IMR-90 (cell line): ENCODE measurements at regions not wholly inside any gene's neighbourhood (a gene's known extent, or its start where the extent isn't known, plus 50 kb on each side); places are given as distances from the start of the nearest gene placed in this dataset.

Experiments
- ATAC-seq: fragments of 200-7000 bp; cut with Tn5 transposase; 2 replicates; pipeline ENCODE4 v1.9.1; 2020; ENCODE audit warnings: low read depth, mild to moderate bottlenecking, moderate library complexity
- BruUV-seq: library from RNA; stranded (reverse); fragments of 400-500 nt; replicated peaks from 2 replicates; lab custom pipeline; 2021; lab: Mats Ljungman, UMichigan
- CTCF ChIA-PET: fragments of 300-600 bp; formaldehyde crosslinking; extraction: SDS; loops from one replicate; lab custom pipeline; 2021; ENCODE audit warnings: antibody characterized with exemption; lab: Yijun Ruan, JAX
- POLR2A ChIA-PET: fragments of 300-600 bp; sonication (Branson Sonifier 250); formaldehyde crosslinking; loops from one replicate; lab custom pipeline; 2022; ENCODE audit warnings: antibody characterized with exemption; ENCODE audit not compliant: unreplicated experiment; lab: Charles Lee
- DNase-seq: peaks from one replicate; pipeline ENCODE4 v3.0.0; 2013
- H2AFZ ChIP-seq: replicated peaks from 2 replicates; pipeline ENCODE3; 2013; ENCODE audit warnings: low read length, mild to moderate bottlenecking; ENCODE audit not compliant: poor library complexity
- H2AK5ac ChIP-seq: 2 replicates; pipeline ENCODE4 v1.6.1; 2013; ENCODE audit warnings: low read depth, low read length, inconsistent platforms
- H2AK9ac ChIP-seq: replicated peaks from 2 replicates; pipeline ENCODE3; 2013; ENCODE audit warnings: mild to moderate bottlenecking, low read depth, low read length, moderate library complexity; ENCODE audit not compliant: poor library complexity
- H2BK120ac ChIP-seq: 2 replicates; pipeline ENCODE4 v1.6.1; 2013; ENCODE audit warnings: low read depth, low read length, inconsistent platforms
- H2BK15ac ChIP-seq: 3 replicates; pipeline ENCODE4 v1.6.1; 2013; ENCODE audit warnings: low read depth, low read length, inconsistent platforms
- H2BK20ac ChIP-seq: 2 replicates; pipeline ENCODE4 v1.6.1; 2013; ENCODE audit warnings: low read depth, mild to moderate bottlenecking, inconsistent platforms, low read length, moderate library complexity
- H2BK5ac ChIP-seq: 2 replicates; pipeline ENCODE4 v1.6.1; 2013; ENCODE audit warnings: mild to moderate bottlenecking, low read depth, low read length, inconsistent platforms; ENCODE audit not compliant: poor library complexity, severe bottlenecking
- H3K14ac ChIP-seq: replicated peaks from 2 replicates; pipeline ENCODE4 v1.6.1; 2013; ENCODE audit warnings: low read depth, low read length, inconsistent platforms
- H3K18ac ChIP-seq: 2 replicates; pipeline ENCODE4 v1.6.1; 2013; ENCODE audit warnings: low read depth, low read length, control low read depth
- H3K23ac ChIP-seq: 2 replicates; pipeline ENCODE4 v1.6.1; 2013; ENCODE audit warnings: low read depth, low read length, inconsistent platforms
- H3K27ac ChIP-seq: 2 replicates; pipeline ENCODE4 v1.5.1; 2013; ENCODE audit warnings: mild to moderate bottlenecking, control low read depth, low read length; ENCODE audit not compliant: insufficient read depth
- H3K27me3 ChIP-seq: 2 replicates; pipeline ENCODE4 v1.6.1; 2013; ENCODE audit warnings: low read length; ENCODE audit not compliant: control insufficient read depth, insufficient read depth
- H3K36me3 ChIP-seq: 2 replicates; pipeline ENCODE4 v1.6.1; 2013; ENCODE audit warnings: low read length, mixed read lengths; ENCODE audit not compliant: control insufficient read depth, insufficient read depth
- H3K4ac ChIP-seq: 2 replicates; pipeline ENCODE4 v1.6.1; 2013; ENCODE audit warnings: low read depth, low read length, inconsistent platforms
- H3K4me1 ChIP-seq: 2 replicates; pipeline ENCODE4 v1.6.1; 2013; ENCODE audit warnings: low read length, mixed read lengths; ENCODE audit not compliant: control insufficient read depth, insufficient read depth
- H3K4me2 ChIP-seq: 2 replicates; pipeline ENCODE4 v1.6.1; 2013; ENCODE audit warnings: low read depth, mild to moderate bottlenecking, control low read depth, low read length, moderate library complexity
- H3K4me3 ChIP-seq: 2 replicates; pipeline ENCODE4 v1.5.1; 2013; ENCODE audit warnings: low read depth, mild to moderate bottlenecking, control low read depth, low read length, moderate library complexity; ENCODE audit not compliant: insufficient read depth
- H3K56ac ChIP-seq: 2 replicates; pipeline ENCODE4 v1.6.1; 2013; ENCODE audit warnings: low read length, inconsistent platforms; ENCODE audit not compliant: insufficient read depth; ENCODE audit errors: extremely low read depth
- H3K79me1 ChIP-seq, 2 experiments: 2 replicates each; pipeline ENCODE4 v1.6.1; 2013; ENCODE audit warnings: low read length in 2 of 2, inconsistent platforms in 1 of 2, low read depth in 1 of 2
- H3K9ac ChIP-seq: 2 replicates; pipeline ENCODE4 v1.6.1; 2013; ENCODE audit warnings: low read depth, low read length, control low read depth
- H3K9me1 ChIP-seq: 2 replicates; pipeline ENCODE4 v1.6.1; 2013; ENCODE audit warnings: low read length, inconsistent platforms; ENCODE audit not compliant: insufficient read depth
- H3K9me3 ChIP-seq: 2 replicates; pipeline ENCODE4 v1.6.1; 2013; ENCODE audit warnings: low read length; ENCODE audit not compliant: control insufficient read depth, insufficient read depth
- H4K20me1 ChIP-seq: 2 replicates; pipeline ENCODE4 v1.6.1; 2013; ENCODE audit warnings: low read length, inconsistent platforms; ENCODE audit not compliant: insufficient read depth
- H4K5ac ChIP-seq: 2 replicates; pipeline ENCODE4 v1.6.1; 2013; ENCODE audit warnings: mild to moderate bottlenecking, low read depth, low read length, control low read depth
- H4K8ac ChIP-seq, 2 experiments: 2 replicates each; pipeline ENCODE4 v1.6.1; 2013; ENCODE audit warnings: low read depth in 2 of 2, low read length in 2 of 2, control low read depth in 1 of 2, inconsistent platforms in 1 of 2
- H4K91ac ChIP-seq: 2 replicates; pipeline ENCODE4 v1.6.1; 2013; ENCODE audit warnings: low read depth, low read length, inconsistent platforms; ENCODE audit not compliant: insufficient read depth
- BHLHE40 ChIP-seq: fragments of 150-350 bp; IDR thresholded peaks from 2 replicates; pipeline ENCODE4 v1.6.1; 2016; ENCODE audit warnings: mild to moderate bottlenecking, low read depth, low read length
- CHD1 ChIP-seq: IDR thresholded peaks from 2 replicates; pipeline ENCODE4 v1.6.1; 2012; ENCODE audit warnings: low read depth, low read length, improper control_type of control experiment
- FOS ChIP-seq: fragments of 150-350 bp; IDR thresholded peaks from 2 replicates; pipeline ENCODE4 v1.6.1; 2016; ENCODE audit warnings: low read depth, low read length
- MAFK ChIP-seq: IDR thresholded peaks from 2 replicates; pipeline ENCODE4 v1.6.1; 2012; ENCODE audit warnings: low read depth, low read length, improper control_type of control experiment
- MAZ ChIP-seq: IDR thresholded peaks from 2 replicates; pipeline ENCODE4 v1.6.1; 2012; ENCODE audit warnings: low read depth, mild to moderate bottlenecking, low read length, improper control_type of control experiment, moderate library complexity, borderline replicate concordance
- NFE2L2 ChIP-seq: fragments of 150-350 bp; IDR thresholded peaks from 2 replicates; pipeline ENCODE4 v1.6.1; 2016; ENCODE audit warnings: low read depth, mild to moderate bottlenecking, low read length
- POLR2A ChIP-seq: IDR thresholded peaks from 2 replicates; pipeline ENCODE4 v1.6.1; 2012; ENCODE audit warnings: mild to moderate bottlenecking, low read depth, low read length
- RAD21 ChIP-seq: IDR thresholded peaks from 2 replicates; pipeline ENCODE4 v1.6.1; 2012; ENCODE audit warnings: low read length, improper control_type of control experiment
- RCOR1 ChIP-seq: IDR thresholded peaks from 2 replicates; pipeline ENCODE4 v1.6.1; 2012; ENCODE audit warnings: mild to moderate bottlenecking, low read length, improper control_type of control experiment; ENCODE audit not compliant: insufficient replicate concordance
- RFX5 ChIP-seq: IDR thresholded peaks from 2 replicates; pipeline ENCODE4 v1.8.0; 2012; ENCODE audit warnings: low read depth, mild to moderate bottlenecking, low read length, moderate library complexity
- SMC3 ChIP-seq: fragments of 150-350 bp; IDR thresholded peaks from 2 replicates; pipeline ENCODE4 v1.6.1; 2016; ENCODE audit warnings: low read depth, mild to moderate bottlenecking, antibody characterized with exemption, low read length, moderate library complexity
- WGBS, 2 experiments: methylation state at CpG; one replicate each; pipeline versions ENCODE4 v1.1.5 to v1.1.7; 2013; ENCODE audit warnings: missing lambda C conversion rate in 2 of 2; ENCODE audit not compliant: insufficient read length in 1 of 2; ENCODE audit errors: extremely low coverage in 2 of 2; 5-methylcytosine and 5-hydroxymethylcytosine counted together
- dilution Hi-C: fragments of 300-500 bp; cut with HindIII; formaldehyde crosslinking; loops from one replicate; pipeline ENCODE4 v1.14.3; 2018; ENCODE audit warnings: low sequenced_read_pairs; ENCODE audit not compliant: unreplicated experiment
- in situ Hi-C: fragments of 300-500 bp; cut with MboI; formaldehyde crosslinking; loops from 3 replicates; pipeline ENCODE4 v1.14.3; 2019; ENCODE audit warnings: low sequenced_read_pairs, inconsistent platforms, mixed read lengths
- intact Hi-C: fragments of 100-400 bp; cut with micrococcal nuclease; formaldehyde crosslinking; loops from 2 replicates; pipeline ENCODE4 v1.10.0; 2022
- TF ChIP-seq, protein P1 (sequence below): fragments of 150-350 bp; IDR thresholded peaks from 2 replicates; pipeline ENCODE4 v1.6.1; 2017; ENCODE audit warnings: mild to moderate bottlenecking, antibody characterized with exemption, low read length, low read depth
- TF ChIP-seq, protein P2 (sequence below): fragments of 150-350 bp; IDR thresholded peaks from 2 replicates; pipeline ENCODE4 v1.6.1; 2016; ENCODE audit warnings: low read depth, mild to moderate bottlenecking, low read length, moderate library complexity, borderline replicate concordance
- TF ChIP-seq, protein P3 (sequence below): conservative IDR thresholded peaks from 2 replicates; pipeline ENCODE4 v1.5.1; 2012; ENCODE audit warnings: mild to moderate bottlenecking, low read depth, low read length, improper control_type of control experiment

DNA sequence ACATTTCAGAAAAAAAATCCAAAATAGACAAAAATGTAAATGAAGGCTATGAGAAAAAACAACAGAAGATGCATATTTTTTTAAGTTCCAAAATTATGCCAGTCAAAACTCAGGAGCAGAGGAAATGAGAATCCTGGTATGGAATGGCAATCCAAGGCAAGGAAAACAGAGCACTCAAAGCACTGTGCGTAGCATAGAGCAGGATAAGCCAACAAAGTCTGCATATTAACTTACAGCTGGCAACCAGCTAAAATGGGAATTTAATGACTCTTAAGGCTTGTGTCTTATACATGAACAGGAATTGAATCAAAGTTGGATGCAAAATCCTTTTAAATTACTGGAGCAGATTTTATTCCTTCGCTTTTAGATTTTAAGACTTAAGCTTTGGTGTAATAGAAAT is 203.5 kb upstream of the DAPK1 start:
- no CpG with 5 or more reads among the region's 2 CpGs for WGBS, 2 experiments
- H3K4me3 ChIP-seq, result no peak overlapping the region
- no peaks in the 10 kb centered on the region for H3K27me3 ChIP-seq
- ATAC-seq (no peak), DNase-seq (no peak)
- H2BK15ac ChIP-seq, result no peak overlapping the region
- H3K14ac ChIP-seq, result no peak overlapping the region
- no peak overlapping the region for H3K18ac ChIP-seq
- intact Hi-C loops (no loop called here), dilution Hi-C loops (no loop called here), in situ Hi-C loops (no loop called here)
- peaks cover 3% of the 10 kb centered on the region for H3K9me1 ChIP-seq
- no peak overlapping the region for H2AFZ ChIP-seq
- H3K9ac ChIP-seq, result no peak overlapping the region
- BruUV-seq, result no TSS peak
- H2BK20ac ChIP-seq, result no peak overlapping the region
- H3K4me2 ChIP-seq, result no peak overlapping the region
- H3K36me3 ChIP-seq, result no peaks in the 10 kb centered on the region
- no peak overlapping the region for H3K4ac ChIP-seq
- H2BK120ac ChIP-seq, result no peak overlapping the region
- H3K23ac ChIP-seq, result no peak overlapping the region
- TF ChIP-seq POLR2A (no peak), NFE2L2 (no peak), FOS (no peak), RAD21 (no peak), RFX5 (no peak), BHLHE40 (no peak), MAZ (no peak), CHD1 (no peak), MAFK (no peak), RCOR1 (no peak), SMC3 (no peak)
- TF ChIP-seq, protein P1, sequence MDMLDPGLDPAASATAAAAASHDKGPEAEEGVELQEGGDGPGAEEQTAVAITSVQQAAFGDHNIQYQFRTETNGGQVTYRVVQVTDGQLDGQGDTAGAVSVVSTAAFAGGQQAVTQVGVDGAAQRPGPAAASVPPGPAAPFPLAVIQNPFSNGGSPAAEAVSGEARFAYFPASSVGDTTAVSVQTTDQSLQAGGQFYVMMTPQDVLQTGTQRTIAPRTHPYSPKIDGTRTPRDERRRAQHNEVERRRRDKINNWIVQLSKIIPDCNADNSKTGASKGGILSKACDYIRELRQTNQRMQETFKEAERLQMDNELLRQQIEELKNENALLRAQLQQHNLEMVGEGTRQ, result no peak
- TF ChIP-seq, protein P2, sequence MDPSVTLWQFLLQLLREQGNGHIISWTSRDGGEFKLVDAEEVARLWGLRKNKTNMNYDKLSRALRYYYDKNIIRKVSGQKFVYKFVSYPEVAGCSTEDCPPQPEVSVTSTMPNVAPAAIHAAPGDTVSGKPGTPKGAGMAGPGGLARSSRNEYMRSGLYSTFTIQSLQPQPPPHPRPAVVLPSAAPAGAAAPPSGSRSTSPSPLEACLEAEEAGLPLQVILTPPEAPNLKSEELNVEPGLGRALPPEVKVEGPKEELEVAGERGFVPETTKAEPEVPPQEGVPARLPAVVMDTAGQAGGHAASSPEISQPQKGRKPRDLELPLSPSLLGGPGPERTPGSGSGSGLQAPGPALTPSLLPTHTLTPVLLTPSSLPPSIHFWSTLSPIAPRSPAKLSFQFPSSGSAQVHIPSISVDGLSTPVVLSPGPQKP, result no peak
- TF ChIP-seq, protein P3, sequence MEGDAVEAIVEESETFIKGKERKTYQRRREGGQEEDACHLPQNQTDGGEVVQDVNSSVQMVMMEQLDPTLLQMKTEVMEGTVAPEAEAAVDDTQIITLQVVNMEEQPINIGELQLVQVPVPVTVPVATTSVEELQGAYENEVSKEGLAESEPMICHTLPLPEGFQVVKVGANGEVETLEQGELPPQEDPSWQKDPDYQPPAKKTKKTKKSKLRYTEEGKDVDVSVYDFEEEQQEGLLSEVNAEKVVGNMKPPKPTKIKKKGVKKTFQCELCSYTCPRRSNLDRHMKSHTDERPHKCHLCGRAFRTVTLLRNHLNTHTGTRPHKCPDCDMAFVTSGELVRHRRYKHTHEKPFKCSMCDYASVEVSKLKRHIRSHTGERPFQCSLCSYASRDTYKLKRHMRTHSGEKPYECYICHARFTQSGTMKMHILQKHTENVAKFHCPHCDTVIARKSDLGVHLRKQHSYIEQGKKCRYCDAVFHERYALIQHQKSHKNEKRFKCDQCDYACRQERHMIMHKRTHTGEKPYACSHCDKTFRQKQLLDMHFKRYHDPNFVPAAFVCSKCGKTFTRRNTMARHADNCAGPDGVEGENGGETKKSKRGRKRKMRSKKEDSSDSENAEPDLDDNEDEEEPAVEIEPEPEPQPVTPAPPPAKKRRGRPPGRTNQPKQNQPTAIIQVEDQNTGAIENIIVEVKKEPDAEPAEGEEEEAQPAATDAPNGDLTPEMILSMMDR, result no peak
- peaks cover 15% of the 10 kb centered on the region for H3K4me1 ChIP-seq
- no peaks in the 10 kb centered on the region for H4K20me1 ChIP-seq
- H4K5ac ChIP-seq, result no peak overlapping the region
- no peak overlapping the region for H2AK5ac ChIP-seq
- POLR2A ChIA-PET, result no interaction called here
- no peak overlapping the region for H3K27ac ChIP-seq
- no peak overlapping the region for H2AK9ac ChIP-seq
- H4K8ac ChIP-seq, result no peak overlapping the region
- H3K79me1 ChIP-seq, result no peaks in the 10 kb centered on the region
- H3K56ac ChIP-seq, result no peak overlapping the region
- no peak overlapping the region for H4K91ac ChIP-seq
- CTCF ChIA-PET, result no interaction called here
- H3K9me3 ChIP-seq, result peaks cover 2% of the 10 kb centered on the region; the same call in 1 of the 2 replicates
- no peak overlapping the region for H2BK5ac ChIP-seq
